CD14-positive monocyte (primary cell): ENCODE measurements at regions not wholly inside any gene's neighbourhood (a gene's known extent, or its start where the extent isn't known, plus 50 kb on each side); places are given as distances from the start of the nearest gene placed in this dataset.

Source experiments
- DNase-seq, 3 donors: peaks; one replicate each; pipeline ENCODE4 v3.0.0-alpha.2; 2011 to 2022
- H2AFZ ChIP-seq: 2 replicates; pipeline ENCODE4 v1.6.0; 2012; ENCODE audit warnings: mild to moderate bottlenecking, low read depth, low read length, inconsistent platforms; ENCODE audit not compliant: insufficient read depth, poor library complexity, severe bottlenecking
- H3K27ac ChIP-seq, 2 donors: 1 replicate in 1 of 2; 2 replicates in 1 of 2; pipeline ENCODE4 v1.5.1; 2012 to 2013; ENCODE audit warnings: low read length in 2 of 2, control low read depth in 1 of 2, inconsistent platforms in 1 of 2, low read depth in 1 of 2, mild to moderate bottlenecking in 1 of 2
- H3K27me3 ChIP-seq, 2 donors: one replicate each; pipeline versions ENCODE4 v1.6.0 to v1.6.1; 2011 to 2013; ENCODE audit warnings: low read length in 2 of 2; ENCODE audit not compliant: control insufficient read depth in 2 of 2, insufficient read depth in 2 of 2
- H3K36me3 ChIP-seq, 2 donors: replicated peaks in 1 of 2; 1 replicate in 1 of 2; 2 replicates in 1 of 2; pipeline versions ENCODE4 v1.5.1 to v1.6.1; 2012 to 2013; ENCODE audit warnings: low read length in 2 of 2, control low read depth in 1 of 2, inconsistent platforms in 1 of 2, mild to moderate bottlenecking in 1 of 2; ENCODE audit not compliant: insufficient read depth in 2 of 2, control insufficient read depth in 1 of 2
- H3K4me1 ChIP-seq, 2 donors: 1 replicate in 1 of 2; 2 replicates in 1 of 2; pipeline versions ENCODE4 v1.5.1 to v1.6.1; 2012 to 2013; ENCODE audit warnings: low read length in 2 of 2, control low read depth in 1 of 2, inconsistent platforms in 1 of 2, mild to moderate bottlenecking in 1 of 2, moderate library complexity in 1 of 2; ENCODE audit not compliant: insufficient read depth in 2 of 2, control insufficient read depth in 1 of 2
- H3K4me2 ChIP-seq: replicated peaks from 2 replicates; pipeline ENCODE3; 2012; ENCODE audit warnings: low read length, moderate library complexity, mild to moderate bottlenecking; ENCODE audit not compliant: poor library complexity, severe bottlenecking; ENCODE audit errors: extremely low read depth
- H3K4me3 ChIP-seq, 3 experiments: fragments of 200-600 bp in 1 of 3; sonication (generic) in 1 of 3; replicated peaks in 1 of 3; 1 replicate in 2 of 3; 2 replicates in 1 of 3; pipeline ENCODE4 v1.5.1; 2011 to 2013; ENCODE audit warnings: low read length in 3 of 3, mild to moderate bottlenecking in 3 of 3, control low read depth in 2 of 3, low read depth in 2 of 3, inconsistent platforms in 1 of 3, moderate library complexity in 1 of 3
- H3K79me2 ChIP-seq: 2 replicates; pipeline ENCODE4 v1.6.0; 2012; ENCODE audit warnings: mild to moderate bottlenecking, control low read depth, inconsistent platforms, low read length, moderate library complexity; ENCODE audit not compliant: insufficient read depth
- H3K9ac ChIP-seq: 2 replicates; pipeline ENCODE4 v1.6.0; 2017; ENCODE audit warnings: low read length, mild to moderate bottlenecking; ENCODE audit not compliant: insufficient read depth, poor library complexity, severe bottlenecking
- H3K9me3 ChIP-seq, 2 donors: replicated peaks in 1 of 2; 1 replicate in 1 of 2; 2 replicates in 1 of 2; pipeline versions ENCODE4 v1.5.1 to v1.6.1; 2012 to 2013; ENCODE audit warnings: low read length in 2 of 2, control low read depth in 1 of 2; ENCODE audit not compliant: control insufficient read depth in 1 of 2, insufficient read depth in 1 of 2
- H4K20me1 ChIP-seq: 2 replicates; pipeline ENCODE4 v1.6.0; 2012; ENCODE audit warnings: mild to moderate bottlenecking, low read length, control low read depth, moderate library complexity; ENCODE audit not compliant: insufficient read depth
- H3K27ac Mint-ChIP-seq, 7 donors: one replicate each; pipeline ENCODE4 v1.8.0; 2020; ENCODE audit warnings: mild to moderate bottlenecking in 7 of 7, mixed read lengths in 7 of 7, moderate library complexity in 6 of 7, inconsistent platforms in 2 of 7
- H3K27me3 Mint-ChIP-seq, 3 donors: one replicate each; pipeline ENCODE4 v1.8.0; 2021 to 2022; ENCODE audit warnings: low read depth in 3 of 3, mild to moderate bottlenecking in 3 of 3, mixed read lengths in 3 of 3, moderate library complexity in 3 of 3, inconsistent platforms in 1 of 3
- H3K36me3 Mint-ChIP-seq, 2 donors: one replicate each; pipeline ENCODE4 v1.8.0; 2020; ENCODE audit warnings: mixed read lengths in 2 of 2, inconsistent platforms in 1 of 2, mild to moderate bottlenecking in 1 of 2
- H3K4me1 Mint-ChIP-seq: one replicate; pipeline ENCODE4 v1.8.0; 2020; ENCODE audit warnings: mild to moderate bottlenecking, mixed read lengths
- H3K4me3 Mint-ChIP-seq, 2 donors: one replicate each; pipeline ENCODE4 v1.8.0; 2020; ENCODE audit warnings: mild to moderate bottlenecking in 2 of 2, mixed read lengths in 2 of 2, moderate library complexity in 1 of 2
- H3K9me3 Mint-ChIP-seq, 7 donors: one replicate each; pipeline ENCODE4 v1.8.0; 2020 to 2022; ENCODE audit warnings: mixed read lengths in 7 of 7, mild to moderate bottlenecking in 6 of 7, moderate library complexity in 6 of 7, inconsistent platforms in 2 of 7
- WGBS: methylation state at CpG from one replicate; pipeline ENCODE4 v1.1.5; 2013; ENCODE audit warnings: missing lambda C conversion rate; ENCODE audit not compliant: insufficient coverage; 5-methylcytosine and 5-hydroxymethylcytosine counted together
- intact Hi-C, 2 donors: fragments of 100-400 bp; cut with micrococcal nuclease; formaldehyde crosslinking; loops; one replicate each; pipeline versions ENCODE4 v1.15.0 to v1.15.1; 2023
- TF ChIP-seq, protein P1 (sequence below): fragments of 200-600 bp; IDR thresholded peaks from one replicate; pipeline ENCODE4 v1.8.0; 2022; ENCODE audit warnings: antibody characterized with exemption, mild to moderate bottlenecking

- H3K4me1 Mint-ChIP-seq = no peaks in the 10 kb centered on the region
- no peaks in the 10 kb centered on the region for H3K36me3 Mint-ChIP-seq
- H3K9me3 Mint-ChIP-seq = peaks cover 0 to 4% (median 2%) of the 10 kb centered on the region in 7 donors
- no peak overlapping the region for H3K4me3 Mint-ChIP-seq
- no peaks in the 10 kb centered on the region for H3K27me3 Mint-ChIP-seq
- intact Hi-C loops = no loop called here
- Histone ChIP-seq H3K9ac (no peak overlapping the region), H3K36me3 (no peaks in the 10 kb centered on the region), H2AFZ (no peak overlapping the region), H3K27me3 (no peaks in the 10 kb centered on the region), H3K9me3 (no peaks in the 10 kb centered on the region), H4K20me1 (no peaks in the 10 kb centered on the region), H3K4me1 (no peaks in the 10 kb centered on the region), H3K4me3 (no peak overlapping the region), H3K4me2 (no peak overlapping the region), H3K27ac (no peak overlapping the region), H3K79me2 (no peaks in the 10 kb centered on the region)
- H3K27ac Mint-ChIP-seq = no peak overlapping the region
- DNase-seq = no peak
- TF ChIP-seq, protein P1, sequence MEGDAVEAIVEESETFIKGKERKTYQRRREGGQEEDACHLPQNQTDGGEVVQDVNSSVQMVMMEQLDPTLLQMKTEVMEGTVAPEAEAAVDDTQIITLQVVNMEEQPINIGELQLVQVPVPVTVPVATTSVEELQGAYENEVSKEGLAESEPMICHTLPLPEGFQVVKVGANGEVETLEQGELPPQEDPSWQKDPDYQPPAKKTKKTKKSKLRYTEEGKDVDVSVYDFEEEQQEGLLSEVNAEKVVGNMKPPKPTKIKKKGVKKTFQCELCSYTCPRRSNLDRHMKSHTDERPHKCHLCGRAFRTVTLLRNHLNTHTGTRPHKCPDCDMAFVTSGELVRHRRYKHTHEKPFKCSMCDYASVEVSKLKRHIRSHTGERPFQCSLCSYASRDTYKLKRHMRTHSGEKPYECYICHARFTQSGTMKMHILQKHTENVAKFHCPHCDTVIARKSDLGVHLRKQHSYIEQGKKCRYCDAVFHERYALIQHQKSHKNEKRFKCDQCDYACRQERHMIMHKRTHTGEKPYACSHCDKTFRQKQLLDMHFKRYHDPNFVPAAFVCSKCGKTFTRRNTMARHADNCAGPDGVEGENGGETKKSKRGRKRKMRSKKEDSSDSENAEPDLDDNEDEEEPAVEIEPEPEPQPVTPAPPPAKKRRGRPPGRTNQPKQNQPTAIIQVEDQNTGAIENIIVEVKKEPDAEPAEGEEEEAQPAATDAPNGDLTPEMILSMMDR = no peak
- no CpG with 5 or more reads among the region's 3 CpGs for WGBS
These were observed 523.5 kb downstream of the CAAP1 start for GRCh38 chr9:26369093-26369492.

- no peak overlapping the region for H3K27ac ChIP-seq
- no peaks in the 10 kb centered on the region for H3K9me3 ChIP-seq
- Mint-ChIP-seq H3K4me3 (no peak overlapping the region), H3K9me3 (peaks cover 0 to 3% (median 2%) of the 10 kb centered on the region in 7 donors), H3K27me3 (no peaks in the 10 kb centered on the region), H3K27ac (no peak overlapping the region), H3K36me3 (no peaks in the 10 kb centered on the region), H3K4me1 (no peaks in the 10 kb centered on the region)
- H3K9ac ChIP-seq = no peak overlapping the region
- DNase-seq = no peak
- TF ChIP-seq, protein P1 = no peak
- no peak overlapping the region for H2AFZ ChIP-seq
- no peaks in the 10 kb centered on the region for H3K79me2 ChIP-seq
- no peaks in the 10 kb centered on the region for H3K4me1 ChIP-seq
- H3K4me2 ChIP-seq = no peak overlapping the region
- WGBS = 60% methylated on average over 1 of the region's 3 CpGs
- no peaks in the 10 kb centered on the region for H4K20me1 ChIP-seq
- no peaks in the 10 kb centered on the region for H3K36me3 ChIP-seq
- intact Hi-C loops = no loop called here
- no peak overlapping the region for H3K4me3 ChIP-seq
- H3K27me3 ChIP-seq = no peaks in the 10 kb centered on the region
These were observed 524.4 kb downstream of the CAAP1 start for GRCh38 chr9:26368241-26368640.
